HG02981 (cell line): ENCODE measurements at regions not wholly inside any gene's neighbourhood (a gene's known extent, or its start where the extent isn't known, plus 50 kb on each side); places are given as distances from the start of the nearest gene placed in this dataset.

Experiments
- ATAC-seq: cut with Tn5 transposase; IDR thresholded peaks from one replicate; pipeline ENCODE4 v1.9.1; 2021; ENCODE audit warnings: mild to moderate bottlenecking, moderate library complexity; ENCODE audit not compliant: unreplicated experiment

DNA sequence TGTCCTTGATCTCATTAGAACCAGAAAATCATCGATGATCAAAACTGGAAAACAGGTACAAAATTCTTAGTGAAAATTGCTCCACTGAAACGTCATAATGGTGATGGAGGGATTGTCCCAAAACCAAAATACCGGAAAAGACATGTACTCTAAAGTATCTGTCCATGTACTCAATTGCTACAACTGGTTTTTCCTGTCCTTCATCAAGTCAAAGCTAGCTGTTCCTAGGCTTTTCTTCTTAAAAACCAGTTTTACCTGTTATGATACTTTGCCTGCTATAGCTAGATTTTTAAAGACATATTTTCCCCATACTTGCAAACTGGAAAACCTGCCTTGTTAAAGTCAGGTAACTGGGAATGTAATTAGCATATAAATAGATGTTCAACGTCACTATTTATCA lies 50.5 kb upstream of the LRRC1 start:
- no peak for ATAC-seq

DNA sequence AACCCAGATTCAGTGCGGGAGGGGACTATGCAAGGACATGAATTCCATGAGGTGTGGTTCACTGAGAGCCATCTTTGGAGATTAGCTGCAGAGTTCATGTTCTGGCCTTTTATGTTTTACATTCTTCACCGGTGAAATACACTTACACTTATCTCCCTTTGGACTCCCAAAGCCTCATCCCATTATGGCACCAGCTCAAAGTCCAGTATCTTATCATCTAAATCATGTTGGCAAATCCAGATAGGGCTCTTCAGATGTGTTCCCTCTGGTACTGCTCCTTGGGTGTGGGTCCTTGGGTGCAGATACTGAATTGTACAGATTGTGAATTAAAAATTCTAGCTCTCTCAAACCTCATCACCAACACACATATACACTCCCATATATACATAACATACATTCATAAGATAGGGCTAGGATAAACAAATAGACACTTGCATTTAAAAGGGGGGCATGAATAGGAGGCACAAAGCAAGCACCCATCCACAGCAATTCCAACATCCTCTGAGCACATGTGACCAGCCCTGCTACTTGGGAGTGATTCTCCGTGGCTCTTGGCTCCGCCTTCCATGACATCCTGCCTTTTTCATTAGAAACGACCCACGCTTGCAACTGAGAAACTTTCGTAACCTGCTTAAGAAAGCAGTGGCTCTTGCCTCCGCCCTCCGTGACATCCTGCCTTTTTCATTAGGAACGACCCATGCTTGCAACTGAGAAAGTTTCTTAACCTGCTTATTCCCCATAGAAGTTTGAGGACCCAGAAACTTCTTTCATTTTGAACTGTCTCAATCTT lies 53.6 kb upstream of the LRRC1 start:
- no peak for ATAC-seq

- no peak for ATAC-seq
Observed at GRCh38 chr6:53737746-53738145, 57.1 kb upstream of the LRRC1 start.

- peak; percentile 59 for ATAC-seq
Observed at GRCh38 chr6:53735896-53736295, 58.9 kb upstream of the LRRC1 start.

GRCh38 chr6:53734473-53735299 lies 60.1 kb upstream of the LRRC1 start:
- ATAC-seq = no peak

GRCh38 chr6:53731866-53732636 lies 62.8 kb upstream of the LRRC1 start:
- no peak for ATAC-seq

DNA sequence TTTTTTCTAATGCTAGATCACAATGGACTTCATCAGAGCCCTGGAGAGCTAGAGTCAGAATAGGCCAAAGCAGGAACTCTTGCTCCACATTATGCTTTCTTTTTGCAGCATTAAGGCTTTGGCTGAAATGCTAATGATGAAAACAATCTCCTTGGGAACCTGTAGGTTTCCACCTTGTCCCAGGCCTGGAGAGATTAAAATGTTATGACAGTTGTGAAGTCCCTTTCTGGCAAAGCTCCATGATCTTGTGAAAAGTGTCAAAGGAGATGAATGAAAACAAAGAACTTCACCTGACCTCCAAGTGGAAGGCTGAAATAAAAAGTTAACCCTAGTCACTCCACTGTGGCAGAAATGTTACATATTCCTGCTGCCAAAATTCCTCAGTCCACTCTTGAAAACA lies 64.0 kb upstream of the LRRC1 start:
- no peak for ATAC-seq

DNA sequence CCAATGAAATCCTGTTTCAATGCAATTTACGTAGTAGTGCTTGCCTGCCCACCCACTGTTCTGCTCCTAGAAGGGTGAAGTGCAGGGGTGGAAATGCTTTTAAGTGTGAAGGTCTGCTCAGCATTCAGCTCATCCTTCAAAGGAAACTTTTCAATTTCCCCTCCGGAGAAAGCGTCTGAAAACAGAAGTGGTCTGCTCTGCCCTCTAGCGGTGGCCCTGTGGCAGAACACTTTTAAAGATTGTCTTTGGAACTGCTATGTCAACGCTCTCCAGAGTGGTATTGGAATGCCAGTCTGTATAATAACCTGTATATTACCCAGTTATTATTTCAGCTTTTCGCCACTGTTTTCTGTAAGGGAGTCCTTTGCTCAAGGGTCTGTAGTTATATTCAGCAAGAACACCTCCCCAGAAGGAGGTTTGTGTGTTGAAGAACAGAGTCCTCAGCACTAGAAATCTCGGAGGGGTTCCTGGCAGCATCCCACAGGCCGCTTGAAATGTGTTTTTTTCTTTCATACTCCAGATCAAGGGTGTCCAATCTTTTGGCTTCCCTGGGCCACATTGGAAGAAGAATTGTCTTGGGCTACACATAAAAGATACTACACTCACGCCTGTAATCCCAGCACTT lies 63.1 kb upstream of the KLHL31 start:
- no peak for ATAC-seq

DNA sequence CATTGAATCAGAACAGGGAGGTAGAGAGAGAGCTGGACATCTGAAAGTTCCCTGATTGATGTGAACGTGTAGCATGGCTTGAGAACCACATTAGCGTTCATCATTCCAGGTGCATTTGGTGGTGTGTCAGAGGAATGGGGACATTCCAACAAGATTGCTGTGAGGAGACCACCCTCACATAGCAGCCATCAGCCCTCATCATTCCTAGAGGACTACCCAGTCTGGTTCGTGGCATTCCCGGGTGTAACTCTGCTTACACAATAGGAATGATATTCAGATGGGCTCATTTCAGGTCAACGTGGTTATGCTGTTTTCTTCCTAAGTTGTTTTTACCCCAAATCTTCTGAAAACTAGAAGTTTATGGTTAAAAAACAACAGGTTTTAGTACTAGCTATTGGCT lies 62.2 kb upstream of the KLHL31 start:
- ATAC-seq = no peak

DNA sequence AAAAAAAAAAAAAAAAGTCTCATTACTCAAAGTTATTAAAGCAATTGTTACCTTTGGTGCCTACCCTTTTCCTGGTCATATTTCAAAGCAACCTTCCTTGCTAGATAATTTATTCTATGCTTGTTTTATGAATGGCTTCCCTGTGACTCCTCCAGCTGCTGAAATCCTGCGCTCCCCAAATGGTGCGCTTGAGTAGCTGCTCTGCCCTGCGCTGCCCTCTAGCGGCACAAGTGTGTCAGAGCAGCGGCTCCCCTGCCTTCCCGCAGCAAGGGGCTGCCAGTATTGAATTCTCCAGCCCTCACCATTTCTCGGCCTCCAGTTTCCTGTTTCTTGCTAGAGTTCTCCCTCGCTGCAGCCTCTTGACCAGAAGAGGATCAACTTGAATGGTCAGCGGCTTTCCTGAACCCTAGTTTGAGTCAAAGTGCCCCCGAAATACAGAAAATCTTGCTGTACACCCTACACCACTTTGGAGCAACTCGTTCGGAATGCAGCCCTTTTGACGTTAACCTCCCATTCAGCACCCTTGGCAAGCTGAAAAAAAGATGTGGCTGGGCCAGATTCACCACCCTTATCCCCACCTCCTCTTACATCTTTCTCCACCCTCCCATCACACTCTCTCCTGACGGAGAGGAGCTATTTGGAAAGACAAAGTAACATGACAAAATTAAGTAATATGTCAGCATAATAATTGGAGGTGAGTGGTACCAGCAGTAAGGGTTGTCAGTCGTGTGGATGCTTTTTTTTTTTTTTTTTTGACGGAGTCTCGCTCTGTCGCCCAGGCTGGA lies 60.4 kb upstream of the KLHL31 start:
- peak; percentile 82 for ATAC-seq

DNA sequence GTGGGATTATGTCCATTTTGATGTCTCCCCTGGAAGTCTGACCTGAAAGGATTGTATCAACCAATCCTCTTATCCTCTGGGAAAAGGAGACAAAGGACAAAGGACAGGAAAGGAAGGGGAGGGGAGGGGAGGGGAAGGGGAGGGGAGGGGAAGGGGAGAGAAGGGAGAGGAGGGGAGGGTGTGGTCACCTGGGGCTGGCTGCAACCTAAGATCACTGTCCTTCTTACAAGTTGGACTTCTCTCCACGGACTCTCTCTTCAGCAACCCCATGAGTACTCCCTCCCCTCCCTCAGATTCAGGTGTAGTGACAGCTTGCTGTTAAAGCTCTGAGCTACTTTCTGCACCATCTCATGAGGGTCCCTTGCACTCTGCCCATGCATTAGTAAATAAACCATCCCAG lies 58.9 kb upstream of the KLHL31 start:
- no peak for ATAC-seq

DNA sequence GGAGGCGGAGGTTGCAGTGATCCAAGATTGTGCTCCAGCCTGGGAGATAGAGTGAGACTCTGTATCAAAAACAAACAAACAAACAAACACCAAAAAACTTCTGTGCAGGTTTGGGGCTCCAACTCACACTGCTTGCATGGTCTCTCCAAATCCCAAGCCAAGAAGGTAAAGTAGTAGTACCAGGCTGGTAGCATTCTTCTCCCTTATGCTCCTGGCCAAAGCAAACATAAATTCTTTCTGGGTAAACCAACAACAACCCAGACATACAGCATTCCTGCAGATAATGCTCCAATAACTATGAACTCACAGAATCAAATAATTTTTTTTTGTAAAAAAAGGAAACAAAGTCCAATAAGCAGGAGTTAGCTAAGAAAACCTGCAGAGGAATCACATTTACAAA lies 57.8 kb upstream of the KLHL31 start:
- no peak for ATAC-seq

- no peak for ATAC-seq
Observed at GRCh38 chr6:53721766-53722165, 56.2 kb upstream of the KLHL31 start.

DNA sequence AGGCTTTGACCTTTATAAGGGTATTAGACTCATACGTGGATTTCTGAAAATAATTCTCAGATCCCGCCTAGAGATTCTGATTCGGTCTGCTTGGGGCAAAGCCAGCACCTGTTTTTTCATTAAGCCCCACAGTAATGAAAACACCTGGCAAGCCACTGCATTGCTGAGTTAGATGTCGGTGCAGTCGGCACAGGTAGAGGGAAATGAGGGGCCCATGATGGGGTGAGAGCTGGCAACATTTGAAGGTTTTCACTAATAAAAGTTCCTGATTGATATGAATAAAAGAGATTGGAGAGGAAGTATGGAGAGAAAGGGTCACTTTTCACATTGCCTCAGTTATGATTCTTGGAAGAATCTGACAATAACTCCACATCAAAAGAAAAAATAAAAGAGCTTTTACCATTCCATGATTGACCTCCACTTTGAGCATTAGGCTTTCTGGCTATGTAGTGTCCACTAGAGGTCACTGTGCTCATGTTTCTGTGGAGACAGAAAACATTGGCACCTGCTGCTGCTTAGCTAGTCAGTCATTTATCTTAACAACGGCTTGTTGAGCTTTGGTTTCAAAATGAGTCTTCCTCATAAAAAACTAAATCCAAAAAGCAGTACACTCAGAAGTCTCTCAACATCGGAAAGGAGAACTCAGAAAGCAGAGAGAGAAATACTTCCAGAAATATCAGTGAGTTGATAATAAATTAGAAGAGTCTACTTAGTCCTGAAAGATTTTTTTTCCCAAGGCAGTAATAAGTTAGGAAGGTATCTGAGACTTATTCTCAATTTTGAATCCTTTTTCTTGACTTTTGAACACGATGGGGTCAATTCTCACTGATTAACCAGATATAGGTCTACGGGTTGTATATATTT lies 53.3 kb upstream of the KLHL31 start:
- peak; percentile 95 for ATAC-seq

GRCh38 chr6:53717566-53717965 lies 52.0 kb upstream of the KLHL31 start:
- ATAC-seq = no peak

DNA sequence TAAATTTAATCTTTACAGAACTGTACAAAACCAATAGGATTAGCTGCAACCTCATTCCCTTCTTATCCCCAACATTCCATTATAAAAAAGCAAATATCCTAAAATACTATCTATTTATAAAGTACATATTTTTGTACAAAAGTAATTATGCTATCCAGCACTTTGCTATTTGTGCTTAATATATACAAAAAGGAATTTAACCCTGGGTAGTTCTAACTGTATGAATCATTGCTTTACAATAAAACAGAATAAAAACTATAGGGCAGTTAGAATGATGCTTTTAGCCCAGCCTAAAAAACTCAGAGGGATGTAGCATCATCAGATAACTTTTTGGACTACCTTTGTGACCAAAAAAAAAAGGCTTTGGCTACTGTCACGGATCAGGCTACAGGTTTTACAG lies 49.9 kb upstream of the KLHL31 start:
- no peak for ATAC-seq
